T-cell (primary cell): ENCODE measurements at regions not wholly inside any gene's neighbourhood (a gene's known extent, or its start where the extent isn't known, plus 50 kb on each side); places are given as distances from the start of the nearest gene placed in this dataset.

Experiments
- ATAC-seq, 4 experiments: fragments of 200-7000 bp in 3 of 4; fragments of 150-1000 bp in 1 of 4; cut with Tn5 transposase; replicated peaks in 1 of 4; 1 replicate in 3 of 4; 2 replicates in 1 of 4; pipeline ENCODE4 v1.10.0; 2021; ENCODE audit warnings: moderate library complexity in 3 of 4, mild to moderate bottlenecking in 2 of 4, moderate number of reproducible peaks in 1 of 4
- CTCF ChIA-PET, 2 donors: fragments of 300-600 bp; sonication (Branson Sonifier 250); formaldehyde crosslinking; loops; one replicate each; lab custom pipeline; 2022; ENCODE audit warnings: antibody characterized with exemption in 2 of 2; lab: Charles Lee
- POLR2A ChIA-PET, 2 donors: fragments of 300-600 bp; sonication (Branson Sonifier 250); formaldehyde crosslinking; loops; one replicate each; lab custom pipeline; 2022; ENCODE audit warnings: antibody characterized with exemption in 2 of 2; lab: Charles Lee
- DNase-seq, 35 experiments: peaks; one replicate each; pipeline versions ENCODE4 v3.0.0 to v3.0.0-alpha.2; 2013 to 2023
- H3K27ac ChIP-seq: one replicate; pipeline ENCODE4 v1.5.1; 2013; ENCODE audit warnings: low read length
- H3K27me3 ChIP-seq, 2 experiments: replicated peaks in 1 of 2; 1 replicate in 1 of 2; 2 replicates in 1 of 2; pipeline versions ENCODE4 v1.6.1 to v1.7.0; 2013; ENCODE audit warnings: low read length in 1 of 2, mixed read lengths in 1 of 2; ENCODE audit not compliant: control insufficient read depth in 2 of 2, insufficient read depth in 2 of 2; ENCODE audit errors: extremely low read depth in 1 of 2
- H3K36me3 ChIP-seq, 2 donors: 1 replicate in 1 of 2; 2 replicates in 1 of 2; pipeline versions ENCODE4 v1.6.1 to v1.7.0; 2013; ENCODE audit warnings: low read length in 1 of 2; ENCODE audit not compliant: control insufficient read depth in 2 of 2, insufficient read depth in 1 of 2; ENCODE audit errors: extremely low read depth in 1 of 2
- H3K4me1 ChIP-seq, 2 experiments: 1 replicate in 1 of 2; 2 replicates in 1 of 2; pipeline versions ENCODE4 v1.6.1 to v1.7.0; 2013; ENCODE audit warnings: low read length in 2 of 2, mixed read lengths in 1 of 2; ENCODE audit not compliant: insufficient read depth in 2 of 2, control insufficient read depth in 1 of 2; ENCODE audit errors: extremely low read depth in 1 of 2
- H3K4me3 ChIP-seq, 2 donors: 1 replicate in 1 of 2; 2 replicates in 1 of 2; pipeline versions ENCODE4 v1.5.1 to v1.7.0; 2013; ENCODE audit warnings: mild to moderate bottlenecking in 2 of 2, low read length in 1 of 2, moderate library complexity in 1 of 2; ENCODE audit not compliant: control insufficient read depth in 1 of 2; ENCODE audit errors: extremely low read depth in 1 of 2
- H3K9me3 ChIP-seq: 2 replicates; pipeline ENCODE4 v1.7.0; 2013
- H3K27ac Mint-ChIP-seq, 2 donors: one replicate each; pipeline ENCODE4 v1.8.0; 2020 to 2021; ENCODE audit warnings: mild to moderate bottlenecking in 2 of 2, mixed read lengths in 2 of 2
- H3K27me3 Mint-ChIP-seq, 2 donors: one replicate each; pipeline ENCODE4 v1.8.0; 2021 to 2022; ENCODE audit warnings: mixed read lengths in 2 of 2
- H3K36me3 Mint-ChIP-seq: one replicate; pipeline ENCODE4 v1.8.0; 2021; ENCODE audit warnings: mixed read lengths
- H3K4me1 Mint-ChIP-seq, 3 donors: one replicate each; pipeline ENCODE4 v1.8.0; 2020 to 2022; ENCODE audit warnings: mixed read lengths in 3 of 3, mild to moderate bottlenecking in 1 of 3
- H3K4me3 Mint-ChIP-seq, 3 donors: one replicate each; pipeline ENCODE4 v1.8.0; 2020 to 2022; ENCODE audit warnings: mild to moderate bottlenecking in 3 of 3, mixed read lengths in 3 of 3, moderate library complexity in 3 of 3
- H3K9me3 Mint-ChIP-seq, 3 donors: one replicate each; pipeline ENCODE4 v1.8.0; 2020 to 2022; ENCODE audit warnings: mixed read lengths in 3 of 3
- WGBS: methylation state at CpG from one replicate; pipeline ENCODE4 v1.1.5; 2013; ENCODE audit warnings: missing lambda C conversion rate; ENCODE audit not compliant: insufficient coverage; 5-methylcytosine and 5-hydroxymethylcytosine counted together

DNA sequence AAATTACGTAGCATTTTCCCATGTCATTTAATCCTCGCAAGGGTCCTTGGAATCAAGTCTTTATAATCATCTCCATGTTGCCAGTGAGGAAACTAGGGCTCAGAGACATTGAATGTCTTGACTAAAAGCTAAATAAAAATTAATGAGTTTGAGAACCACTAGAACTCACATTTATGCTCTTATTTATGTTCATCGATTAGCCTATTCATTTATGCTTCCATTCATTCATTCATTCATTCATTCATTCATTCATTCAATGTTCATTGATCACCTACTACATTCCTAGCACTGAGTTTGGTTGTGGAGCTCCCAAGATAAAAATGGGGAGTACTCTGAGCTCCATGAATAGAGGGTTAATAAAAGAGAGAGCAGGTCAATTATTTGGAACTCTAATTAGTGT lies 59.7 kb downstream of the KCNA1 start:
- H3K4me3 Mint-ChIP-seq, result no peak overlapping the region
- no CpG with 5 or more reads among the region's 3 CpGs for WGBS
- CTCF ChIA-PET, result no interaction called here

DNA sequence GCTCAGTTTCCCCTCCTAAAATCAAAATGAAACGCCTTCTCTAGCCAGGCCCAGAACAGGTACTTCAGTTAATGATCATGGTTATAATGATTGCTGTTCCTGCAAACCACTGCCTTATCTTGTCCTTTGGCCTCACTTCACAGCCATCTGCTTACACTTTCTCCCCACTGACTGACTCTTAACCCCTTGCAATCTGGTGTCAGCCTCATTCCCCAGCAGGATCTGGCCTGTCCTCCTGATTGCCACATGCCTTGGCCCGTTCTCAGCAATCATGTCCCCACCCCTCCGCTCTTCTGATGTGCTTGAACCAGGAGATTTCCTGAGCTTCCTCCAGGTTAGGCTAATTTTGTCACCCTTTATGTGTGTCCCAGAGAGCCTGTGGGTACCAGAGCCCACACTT lies 64.5 kb downstream of the KCNA1 start:
- Mint-ChIP-seq H3K9me3 (no peaks in the 10 kb centered on the region), H3K4me3 (no peak overlapping the region), H3K36me3 (no peaks in the 10 kb centered on the region), H3K4me1 (no peaks in the 10 kb centered on the region), H3K27me3 (peaks cover 26 to 28% of the 10 kb centered on the region in 2 donors), H3K27ac (no peak overlapping the region)
- Histone ChIP-seq H3K27ac (no peak overlapping the region), H3K9me3 (no peaks in the 10 kb centered on the region), H3K27me3 (peaks cover 2 to 26% of the 10 kb centered on the region in 2 experiments), H3K4me3 (no peak overlapping the region), H3K4me1 (no peaks in the 10 kb centered on the region), H3K36me3 (no peaks in the 10 kb centered on the region)
- CTCF ChIA-PET, result no interaction called here
- no peak for DNase-seq
- 86% methylated on average over 2 of the region's 3 CpGs for WGBS
- POLR2A ChIA-PET, result no interaction called here
- ATAC-seq, result no peak

More for the DNA sequence above, 59.7 kb downstream of the KCNA1 start:
- H3K4me3 ChIP-seq, result no peak overlapping the region
- Mint-ChIP-seq H3K4me1 (no peaks in the 10 kb centered on the region), H3K36me3 (no peaks in the 10 kb centered on the region), H3K9me3 (no peaks in the 10 kb centered on the region), H3K27ac (no peak overlapping the region), H3K27me3 (peaks cover 17 to 34% of the 10 kb centered on the region in 2 donors)
- no peaks in the 10 kb centered on the region for H3K36me3 ChIP-seq
- DNase-seq (no peak), ATAC-seq (no peak)
- no peaks in the 10 kb centered on the region for H3K4me1 ChIP-seq
- H3K9me3 ChIP-seq, result no peaks in the 10 kb centered on the region
- POLR2A ChIA-PET, result no interaction called here
- peaks cover 5 to 6% of the 10 kb centered on the region in 2 experiments for H3K27me3 ChIP-seq
- no peak overlapping the region for H3K27ac ChIP-seq

DNA sequence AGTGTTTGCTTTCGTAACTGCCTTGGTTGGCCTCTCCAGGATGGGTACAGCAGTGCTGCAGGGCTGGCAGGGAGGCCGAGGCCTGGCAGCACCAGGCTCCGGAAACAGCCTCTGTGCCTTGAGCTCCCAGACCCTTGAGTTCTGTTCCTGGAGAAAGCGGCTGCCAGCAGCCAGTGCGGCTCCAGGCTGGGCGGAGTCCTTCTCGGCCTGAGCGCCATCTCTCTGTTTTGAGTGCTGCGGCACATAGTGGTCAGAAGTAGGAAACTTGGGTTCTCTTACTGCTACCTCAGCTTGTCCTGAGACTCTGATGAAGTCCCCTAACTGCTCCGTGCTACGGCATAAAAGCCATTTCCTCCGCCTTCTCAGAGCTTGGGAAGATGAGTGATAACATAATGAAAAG lies 65.9 kb downstream of the KCNA1 start:
- DNase-seq (no peak), ATAC-seq (no peak)
- H3K27me3 ChIP-seq, result peaks cover 2 to 26% of the 10 kb centered on the region in 2 experiments
- WGBS, result 68% methylated on average over 11 of the region's 12 CpGs
- no peak overlapping the region for H3K4me3 Mint-ChIP-seq
- no peak overlapping the region for H3K4me3 ChIP-seq
- H3K27ac ChIP-seq, result no peak overlapping the region
- H3K36me3 ChIP-seq, result no peaks in the 10 kb centered on the region
- H3K27ac Mint-ChIP-seq, result no peak overlapping the region
- H3K4me1 Mint-ChIP-seq, result no peaks in the 10 kb centered on the region
- no peaks in the 10 kb centered on the region for H3K4me1 ChIP-seq
- H3K9me3 Mint-ChIP-seq, result no peaks in the 10 kb centered on the region
- CTCF ChIA-PET, result no interaction called here
- no peaks in the 10 kb centered on the region for H3K9me3 ChIP-seq
- no peaks in the 10 kb centered on the region for H3K36me3 Mint-ChIP-seq
- POLR2A ChIA-PET, result no interaction called here
- peaks cover 16 to 30% of the 10 kb centered on the region in 2 donors for H3K27me3 Mint-ChIP-seq

DNA sequence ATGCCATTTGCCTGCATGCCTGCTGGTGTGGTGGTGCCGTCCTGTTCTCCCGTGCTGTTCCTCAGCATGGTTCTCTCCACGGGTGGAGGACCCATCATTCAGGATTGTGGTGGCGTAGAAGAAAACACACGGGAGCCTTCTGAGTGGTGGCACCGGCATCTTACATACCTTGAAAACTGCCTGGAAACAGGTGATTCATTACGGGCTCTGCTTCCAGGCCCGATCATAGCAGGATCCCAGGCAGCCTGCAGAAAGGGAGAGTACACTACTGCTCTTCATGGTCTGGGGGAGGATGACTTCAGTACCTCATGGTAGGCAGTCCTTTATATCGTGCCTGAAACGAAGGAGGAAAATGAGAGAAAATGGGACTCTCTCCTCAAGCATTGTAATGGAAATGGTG lies 66.6 kb upstream of the KCNA5 start:
- no peak for DNase-seq
- Histone ChIP-seq H3K4me3 (no peak overlapping the region), H3K9me3 (no peaks in the 10 kb centered on the region), H3K36me3 (no peaks in the 10 kb centered on the region), H3K27ac (no peak overlapping the region), H3K27me3 (peaks cover 2 to 26% of the 10 kb centered on the region in 2 experiments), H3K4me1 (no peaks in the 10 kb centered on the region)
- no peaks in the 10 kb centered on the region for H3K4me1 Mint-ChIP-seq
- WGBS, result 81% methylated on average over 10 of the region's 10 CpGs
- H3K27ac Mint-ChIP-seq, result no peak overlapping the region
- CTCF ChIA-PET, result no interaction called here
- no peak for ATAC-seq
- no peaks in the 10 kb centered on the region for H3K36me3 Mint-ChIP-seq
- no peaks in the 10 kb centered on the region for H3K9me3 Mint-ChIP-seq
- POLR2A ChIA-PET, result no interaction called here
- H3K27me3 Mint-ChIP-seq, result peaks cover 17 to 28% of the 10 kb centered on the region in 2 donors
- H3K4me3 Mint-ChIP-seq, result no peak overlapping the region

DNA sequence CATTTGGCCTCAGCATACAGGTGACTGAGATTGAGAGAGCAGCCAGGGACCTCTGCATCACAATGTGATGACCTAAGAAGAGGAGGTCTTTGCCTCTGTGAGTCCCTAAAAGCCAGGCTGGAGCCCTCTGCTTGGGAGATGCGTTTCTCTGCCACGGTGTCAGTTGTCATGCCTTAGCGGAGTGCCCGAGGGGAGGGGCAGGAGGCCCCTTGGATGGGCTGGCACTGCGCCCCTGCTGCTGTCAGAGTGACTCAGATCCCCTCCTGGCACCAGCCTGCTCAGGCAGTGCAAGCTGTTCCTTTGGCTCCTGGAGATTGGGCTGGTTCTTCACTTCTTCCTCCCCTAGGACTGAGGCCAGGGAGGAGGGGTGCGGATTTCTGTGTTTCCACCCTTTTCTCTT lies 64.9 kb upstream of the KCNA5 start:
- Histone ChIP-seq H3K4me3 (no peak overlapping the region), H3K27ac (no peak overlapping the region), H3K36me3 (no peaks in the 10 kb centered on the region), H3K4me1 (no peaks in the 10 kb centered on the region), H3K9me3 (no peaks in the 10 kb centered on the region), H3K27me3 (peaks cover 2 to 26% of the 10 kb centered on the region in 2 experiments)
- Mint-ChIP-seq H3K27me3 (peaks cover 23 to 27% of the 10 kb centered on the region in 2 donors), H3K9me3 (no peaks in the 10 kb centered on the region), H3K27ac (no peak overlapping the region), H3K4me1 (no peaks in the 10 kb centered on the region), H3K36me3 (no peaks in the 10 kb centered on the region), H3K4me3 (no peak overlapping the region)
- ATAC-seq (no peak), DNase-seq (no peak)
- ChIA-PET POLR2A (no interaction called here), CTCF (no interaction called here)
- WGBS, result 44% methylated on average over 5 of the region's 6 CpGs

DNA sequence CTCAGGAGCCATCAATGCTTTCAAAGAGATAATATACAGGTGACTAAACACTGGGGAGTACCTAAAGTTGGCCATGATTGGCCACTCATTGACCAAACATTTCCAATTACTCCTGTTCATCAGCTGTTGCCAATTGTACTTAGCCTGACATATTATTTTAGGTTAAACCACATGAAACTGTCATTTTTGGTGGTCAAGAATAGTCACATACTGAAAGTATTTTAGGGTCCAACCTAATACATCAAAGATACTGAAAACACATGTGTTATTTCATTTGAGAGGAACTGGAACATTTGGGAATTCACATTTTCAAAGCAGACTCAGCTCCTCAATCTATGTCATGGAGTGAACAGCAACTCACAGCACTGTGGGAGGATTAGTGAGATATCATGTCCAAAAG lies 63.9 kb upstream of the KCNA5 start:
- no peak overlapping the region for H3K4me3 Mint-ChIP-seq
- Histone ChIP-seq H3K36me3 (no peaks in the 10 kb centered on the region), H3K4me1 (no peaks in the 10 kb centered on the region), H3K4me3 (no peak overlapping the region), H3K9me3 (no peaks in the 10 kb centered on the region), H3K27ac (no peak overlapping the region), H3K27me3 (peaks cover 2 to 22% of the 10 kb centered on the region in 2 experiments)
- no peaks in the 10 kb centered on the region for H3K36me3 Mint-ChIP-seq
- no peaks in the 10 kb centered on the region for H3K4me1 Mint-ChIP-seq
- no peak overlapping the region for H3K27ac Mint-ChIP-seq
- H3K9me3 Mint-ChIP-seq, result no peaks in the 10 kb centered on the region
- ChIA-PET POLR2A (no interaction called here), CTCF (interaction anchor here in 1 of 2 donors (0.5 kb wide), 1 partner anchor 107 kb away, joined by 4 read pairs; no protein-coding TSS in a partner anchor)
- H3K27me3 Mint-ChIP-seq, result peaks cover 23 to 27% of the 10 kb centered on the region in 2 donors
- ATAC-seq, result no peak
- DNase-seq, result no peak

DNA sequence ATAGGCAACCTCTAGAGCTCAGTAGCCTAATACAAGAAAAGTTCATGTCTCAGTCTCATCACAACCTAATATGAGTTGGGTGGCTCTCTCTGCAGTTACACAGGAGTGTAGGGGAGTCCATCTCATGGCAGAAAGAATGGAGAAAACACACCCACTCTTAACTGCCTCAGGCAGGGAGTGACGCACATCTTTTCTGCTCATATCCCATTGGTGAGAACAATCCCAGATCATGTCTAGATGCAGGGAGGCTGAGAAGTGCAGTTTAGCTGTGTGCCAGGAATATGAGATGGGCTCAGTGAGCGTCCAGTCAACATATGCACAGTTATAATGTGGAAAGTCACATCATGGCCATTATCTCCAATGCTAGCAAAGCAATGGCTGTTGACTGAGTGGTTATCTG lies 59.3 kb upstream of the KCNA5 start:
- 88% methylated on average over 1 of the region's 2 CpGs for WGBS
- Mint-ChIP-seq H3K36me3 (no peaks in the 10 kb centered on the region), H3K4me3 (no peak overlapping the region), H3K4me1 (no peaks in the 10 kb centered on the region), H3K27ac (no peak overlapping the region), H3K27me3 (peaks cover 18 to 26% of the 10 kb centered on the region in 2 donors), H3K9me3 (no peaks in the 10 kb centered on the region)
- Histone ChIP-seq H3K4me1 (no peaks in the 10 kb centered on the region), H3K9me3 (no peaks in the 10 kb centered on the region), H3K27me3 (peaks cover 0 to 30% of the 10 kb centered on the region in 2 experiments), H3K27ac (no peak overlapping the region), H3K4me3 (no peak overlapping the region), H3K36me3 (no peaks in the 10 kb centered on the region)
- CTCF ChIA-PET, result no interaction called here
- DNase-seq (no peak), ATAC-seq (no peak)
- POLR2A ChIA-PET, result no interaction called here
